SK-N-SH treated with all-trans-retinoic acid at 6 μM for 48 hours (cell line): ENCODE measurements at regions not wholly inside any gene's neighbourhood (a gene's known extent, or its start where the extent isn't known, plus 50 kb on each side); places are given as distances from the start of the nearest gene placed in this dataset.

Source experiments
- ATAC-seq: fragments of 200-7000 bp; cut with Tn5 transposase; 3 replicates; pipeline ENCODE4 v1.9.1; 2020; ENCODE audit warnings: mild to moderate bottlenecking, moderate library complexity
- ARNTL ChIP-seq: fragments of 450-650 bp; formaldehyde crosslinking; IDR thresholded peaks from 2 replicates; pipeline ENCODE4 v1.5.0; 2020; ENCODE audit warnings: low read depth, mild to moderate bottlenecking, moderate library complexity, borderline replicate concordance
- BACH2 ChIP-seq: fragments of 250-450 bp; sonication (Bioruptor Pico); IDR thresholded peaks from 2 replicates; pipeline ENCODE4 v1.9.0; 2021; ENCODE audit warnings: mild to moderate bottlenecking, borderline replicate concordance
- CREB5 ChIP-seq: fragments of 250-450 bp; sonication (Bioruptor Pico); IDR thresholded peaks from 2 replicates; pipeline ENCODE4 v1.5.1; 2020; ENCODE audit warnings: low read depth, mild to moderate bottlenecking, moderate library complexity
- CSDC2 ChIP-seq: fragments of 250-450 bp; sonication (Bioruptor Pico); IDR thresholded peaks from 2 replicates; pipeline ENCODE4 v1.5.0; 2020; ENCODE audit warnings: mild to moderate bottlenecking, moderate library complexity
- ESRRG ChIP-seq: fragments of 250-450 bp; sonication (Bioruptor Pico); IDR thresholded peaks from 2 replicates; pipeline ENCODE4 v1.6.1; 2021; ENCODE audit warnings: mild to moderate bottlenecking
- GLIS3 ChIP-seq: fragments of 250-450 bp; sonication (Bioruptor Pico); IDR thresholded peaks from 2 replicates; pipeline ENCODE4 v1.5.0; 2020; ENCODE audit warnings: mild to moderate bottlenecking, moderate library complexity
- ISL1 ChIP-seq: fragments of 250-450 bp; sonication (Bioruptor Pico); IDR thresholded peaks from 2 replicates; pipeline ENCODE4 v2.1.2; 2022; ENCODE audit warnings: mild to moderate bottlenecking, moderate library complexity
- OSR1 ChIP-seq: fragments of 250-450 bp; sonication (Bioruptor Pico); IDR thresholded peaks from 2 replicates; pipeline ENCODE4 v1.8.0; 2022; ENCODE audit warnings: moderate library complexity, mild to moderate bottlenecking, inconsistent platforms
- PATZ1 ChIP-seq: fragments of 250-450 bp; sonication (Bioruptor Pico); IDR thresholded peaks from 2 replicates; pipeline ENCODE4 v1.8.0; 2020; ENCODE audit warnings: mild to moderate bottlenecking, moderate library complexity, borderline replicate concordance
- POU6F1 ChIP-seq: fragments of 250-450 bp; sonication (Bioruptor Pico); IDR thresholded peaks from 2 replicates; pipeline ENCODE4 v1.8.0; 2021; ENCODE audit warnings: low read depth, mild to moderate bottlenecking, moderate library complexity, borderline replicate concordance
- PPARA ChIP-seq: fragments of 250-450 bp; sonication (Bioruptor Pico); IDR thresholded peaks from 2 replicates; pipeline ENCODE4 v1.5.0; 2020; ENCODE audit warnings: mild to moderate bottlenecking, borderline replicate concordance
- RARB ChIP-seq: fragments of 250-450 bp; sonication (Bioruptor Pico); IDR thresholded peaks from 2 replicates; pipeline ENCODE4 v1.8.0; 2021; ENCODE audit warnings: mild to moderate bottlenecking, moderate library complexity
- SNAI2 ChIP-seq: fragments of 250-450 bp; sonication (Bioruptor Pico); IDR thresholded peaks from 2 replicates; pipeline ENCODE4 v1.5.0; 2020; ENCODE audit warnings: mild to moderate bottlenecking, moderate library complexity
- TCF4 ChIP-seq: fragments of 250-450 bp; sonication (Bioruptor Pico); IDR thresholded peaks from 2 replicates; pipeline ENCODE4 v1.8.0; 2021; ENCODE audit warnings: mild to moderate bottlenecking, moderate library complexity, borderline replicate concordance
- TOX ChIP-seq: fragments of 250-450 bp; sonication (Bioruptor Pico); IDR thresholded peaks from 2 replicates; pipeline ENCODE4 v1.8.0; 2021; ENCODE audit warnings: mild to moderate bottlenecking, moderate library complexity, borderline replicate concordance
- ZC3H10 ChIP-seq: fragments of 250-450 bp; sonication (Bioruptor Pico); IDR thresholded peaks from 2 replicates; pipeline ENCODE4 v1.5.1; 2021; ENCODE audit warnings: mild to moderate bottlenecking, moderate library complexity
- ZFP3 ChIP-seq: fragments of 250-450 bp; sonication (Bioruptor Pico); IDR thresholded peaks from 2 replicates; pipeline ENCODE4 v1.5.0; 2020; ENCODE audit warnings: mild to moderate bottlenecking, moderate library complexity
- ZFP30 ChIP-seq: fragments of 450-650 bp; formaldehyde crosslinking; IDR thresholded peaks from 2 replicates; pipeline ENCODE4 v1.5.0; 2022; ENCODE audit warnings: mild to moderate bottlenecking, moderate library complexity
- ZNF70 ChIP-seq: fragments of 450-650 bp; formaldehyde crosslinking; IDR thresholded peaks from 2 replicates; pipeline ENCODE4 v1.5.0; 2020; ENCODE audit warnings: mild to moderate bottlenecking, moderate library complexity
- ZNF8 ChIP-seq: fragments of 450-650 bp; formaldehyde crosslinking; IDR thresholded peaks from 2 replicates; pipeline ENCODE4 v1.5.0; 2020; ENCODE audit warnings: mild to moderate bottlenecking, moderate library complexity

GRCh38 chr17:71914042-71914441, 206.8 kb upstream of the SOX9 start:
- TF ChIP-seq ZNF70 (CRISPR knock-in tag) (no peak), TCF4 (CRISPR knock-in tag) (no peak), POU6F1 (CRISPR knock-in tag) (no peak), CREB5 (no peak), ARNTL (CRISPR knock-in tag) (no peak), PATZ1 (CRISPR knock-in tag) (no peak), RARB (CRISPR knock-in tag) (no peak)
- no peak for ATAC-seq

- TF ChIP-seq OSR1 (CRISPR knock-in tag) (no peak), PPARA (CRISPR knock-in tag) (no peak), BACH2 (CRISPR knock-in tag) (no peak), PATZ1 (CRISPR knock-in tag) (no peak), ESRRG (CRISPR knock-in tag) (no peak), CSDC2 (CRISPR knock-in tag) (no peak), RARB (CRISPR knock-in tag) (no peak), ZNF70 (CRISPR knock-in tag) (no peak), ZC3H10 (no peak), ZFP30 (CRISPR knock-in tag) (no peak), GLIS3 (CRISPR knock-in tag) (no peak), ARNTL (CRISPR knock-in tag) (no peak), SNAI2 (CRISPR knock-in tag) (no peak), ISL1 (CRISPR knock-in tag) (no peak), TCF4 (CRISPR knock-in tag) (no peak), POU6F1 (CRISPR knock-in tag) (no peak)
- no peak for ATAC-seq
These were observed 206.0 kb upstream of the SOX9 start for GRCh38 chr17:71914812-71915211.

GRCh38 chr17:71917715-71918114, 203.1 kb upstream of the SOX9 start:
- ATAC-seq = no peak
- TF ChIP-seq ARNTL (CRISPR knock-in tag) (no peak), ZC3H10 (no peak), TOX (no peak), ZNF70 (CRISPR knock-in tag) (no peak), PATZ1 (CRISPR knock-in tag) (no peak), POU6F1 (CRISPR knock-in tag) (no peak), ZNF8 (CRISPR knock-in tag) (no peak), BACH2 (CRISPR knock-in tag) (no peak), ZFP3 (no peak), CREB5 (no peak), ISL1 (CRISPR knock-in tag) (no peak), OSR1 (CRISPR knock-in tag) (no peak), SNAI2 (CRISPR knock-in tag) (no peak), ESRRG (CRISPR knock-in tag) (no peak), GLIS3 (CRISPR knock-in tag) (no peak)
